ENCODE measurements at regions not wholly inside any gene's neighbourhood (a gene's known extent, or its start where the extent isn't known, plus 50 kb on each side); places are given as distances from the start of the nearest gene placed in this dataset.

GRCh38 chr7:16038906-16039305 is 352.4 kb upstream of the MEOX2 start:
- TF ChIP-seq ARNT (IDR thresholded peaks at IDR 0.05) (no peak), BHLHE40 (IDR thresholded peaks at IDR 0.05; ENCODE audit: borderline replicate concordance) (no peak), ELF4 (IDR thresholded peaks at IDR 0.05) (no peak), TARDBP (IDR thresholded peaks at IDR 0.05) (no peak), PKNOX1 (IDR thresholded peaks at IDR 0.05) (no peak), SP1 (IDR thresholded peaks at IDR 0.05) (no peak), NFRKB (IDR thresholded peaks at IDR 0.05) (no peak), SUZ12 (IDR thresholded peaks at IDR 0.05) (no peak), FOXM1 (IDR thresholded peaks at IDR 0.05; ENCODE audit: borderline replicate concordance) (no peak), LEF1 (IDR thresholded peaks at IDR 0.05; ENCODE audit: borderline replicate concordance) (no peak), FOXK2 (IDR thresholded peaks at IDR 0.05) (no peak), L3MBTL2 (conservative IDR thresholded peaks at IDR 0.05) (no peak), FOXA1 (IDR thresholded peaks at IDR 0.05) (no peak)
